ENCODE measurements at regions not wholly inside any gene's neighbourhood (a gene's known extent, or its start where the extent isn't known, plus 50 kb on each side); places are given as distances from the start of the nearest gene placed in this dataset.
"Not testable (repeated sequence)": the region's sequence is repeated elsewhere in the genome, so short reads cannot be mapped to it uniquely, and the experiment has no call there.

- no peak for DNase-seq
Measured at GRCh38 chr13:28572871-28573270, 77.9 kb upstream of the FLT1 start.

- DNase-seq, result not testable (repeated sequence)
Measured at GRCh38 chr13:28570356-28570755, 75.4 kb upstream of the FLT1 start.

GRCh38 chr13:28569886-28570285, 75.0 kb upstream of the FLT1 start:
- DNase-seq, result no peak

- peak in 1 of 2 experiments; percentile 0 for DNase-seq
Measured at GRCh38 chr13:28568286-28568685, 73.4 kb upstream of the FLT1 start.

GRCh38 chr13:28566891-28567290, 72.0 kb upstream of the FLT1 start:
- no peak for DNase-seq

- DNase-seq, result no peak
Measured at GRCh38 chr13:28566283-28566682, 71.4 kb upstream of the FLT1 start.

GRCh38 chr13:28564030-28564429, 69.1 kb upstream of the FLT1 start:
- no peak for DNase-seq

- no peak for DNase-seq
Measured at GRCh38 chr13:28563609-28564008, 68.7 kb upstream of the FLT1 start.

- no peak for DNase-seq
Measured at GRCh38 chr13:28560612-28561011, 65.7 kb upstream of the FLT1 start.

- DNase-seq, result no peak
Measured at GRCh38 chr13:28559636-28560259, 64.8 kb upstream of the FLT1 start.

GRCh38 chr13:28558567-28558966, 63.6 kb upstream of the FLT1 start:
- no peak for DNase-seq

- no peak for DNase-seq
Measured at GRCh38 chr13:28557725-28558520, 63.0 kb upstream of the FLT1 start.

GRCh38 chr13:28555096-28555495, 60.2 kb upstream of the FLT1 start:
- no peak for DNase-seq

- DNase-seq, result no peak
Measured at GRCh38 chr13:28553971-28554370, 59.0 kb upstream of the FLT1 start.

- DNase-seq, result no peak
Measured at GRCh38 chr13:28552288-28552687, 57.4 kb upstream of the FLT1 start.

GRCh38 chr13:28551498-28551895, 56.6 kb upstream of the FLT1 start:
- DNase-seq, result no peak

GRCh38 chr13:28550721-28551497, 56.0 kb upstream of the FLT1 start:
- no peak for DNase-seq

- DNase-seq, result no peak
Measured at GRCh38 chr13:28550091-28550490, 55.2 kb upstream of the FLT1 start.

- no peak for DNase-seq
Measured at GRCh38 chr13:28548872-28549271, 53.9 kb upstream of the FLT1 start.

GRCh38 chr13:28548468-28548867, 53.5 kb upstream of the FLT1 start:
- no peak for DNase-seq

GRCh38 chr13:28545583-28546333, 50.8 kb upstream of the FLT1 start:
- DNase-seq, result no peak

Measured in Kasumi-1 (cell line).